H1 (cell line): ENCODE measurements at regions not wholly inside any gene's neighbourhood (a gene's known extent, or its start where the extent isn't known, plus 50 kb on each side); places are given as distances from the start of the nearest gene placed in this dataset.

ENCODE experiments used
- FOSL1 ChIP-seq: IDR thresholded peaks from 2 replicates; pipeline ENCODE4 v1.6.1; 2011; ENCODE audit warnings: mild to moderate bottlenecking, low read depth, low read length, moderate library complexity; ENCODE audit not compliant: insufficient read depth

GRCh38 chr4:128349921-128350320 lies 62.3 kb upstream of the PGRMC2 start (continued):
- no peak for TF ChIP-seq FOSL1
- TF ChIP-seq, all 59 proteins: peak for 0
